Right cardiac atrium (tissue), 5 donors: ENCODE measurements at regions not wholly inside any gene's neighbourhood (a gene's known extent, or its start where the extent isn't known, plus 50 kb on each side); places are given as distances from the start of the nearest gene placed in this dataset.

Experiments used
- ATAC-seq, 2 donors: fragments of 200-7000 bp; cut with Tn5 transposase; one replicate each; pipeline versions ENCODE4 v1.8.0 to v1.9.1; 2020; ENCODE audit warnings: moderate library complexity in 2 of 2, mild to moderate bottlenecking in 1 of 2
- DNase-seq, 3 donors: peaks; one replicate each; pipeline ENCODE4 v3.0.0-alpha.2; 2020
- H3K27ac ChIP-seq: one replicate; pipeline ENCODE4 v1.5.1; 2013; ENCODE audit warnings: mild to moderate bottlenecking, low read length, control low read depth, moderate library complexity
- H3K27me3 ChIP-seq: one replicate; pipeline ENCODE4 v1.6.1; 2013; ENCODE audit not compliant: control insufficient read depth, insufficient read depth
- H3K4me1 ChIP-seq: one replicate; pipeline ENCODE4 v1.6.1; 2013; ENCODE audit warnings: low read length; ENCODE audit not compliant: control insufficient read depth, insufficient read depth
- H3K4me3 ChIP-seq: one replicate; pipeline ENCODE4 v1.5.1; 2013; ENCODE audit warnings: low read length, control low read depth
- H3K9me3 ChIP-seq: one replicate; pipeline ENCODE4 v1.6.1; 2013; ENCODE audit warnings: low read length; ENCODE audit not compliant: control insufficient read depth
- WGBS: extraction: QIAGEN DNeasy Blood & Tissue Kit; methylation state at CpG from one replicate; pipeline ENCODE4 v1.1.7; 2013; 5-methylcytosine and 5-hydroxymethylcytosine counted together
- intact Hi-C, 4 donors: fragments of 100-400 bp; cut with DNase I; formaldehyde crosslinking; loops; one replicate each; pipeline versions ENCODE4 v1.11.0 to v1.14.0; 2022 to 2023
- donor health status: healthy with polysubstance abuse.
- donor health status: DM: no; HTN: yes; CAD: no.
- donor health status: DM: no; HTN: no; CAD: no.
- donor health status: DM: no; HTN: yes; CAD: no; lungs with severe emphysema.
- donor health status: DM: yes; HTN: yes; CAD: no.

DNA sequence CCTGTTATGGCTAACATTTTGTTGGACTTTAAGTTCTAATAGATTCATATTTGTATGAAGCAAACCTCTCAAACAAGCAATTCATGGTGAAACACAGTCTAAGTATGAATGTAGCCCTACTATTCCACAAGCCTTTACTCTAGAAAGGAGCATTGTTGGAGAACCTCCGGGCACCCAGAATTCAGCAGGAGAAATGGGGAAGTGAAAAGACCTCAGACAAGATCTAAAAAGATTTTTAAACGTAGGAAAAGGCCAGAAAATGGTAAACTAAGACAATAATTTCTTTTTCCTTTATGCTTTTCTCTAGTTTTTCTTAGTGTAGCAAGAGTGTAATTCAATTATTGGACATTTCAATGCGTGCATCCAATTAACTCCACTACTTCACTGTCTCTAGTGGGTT lies 426.4 kb downstream of the INSC start:
- no peak for ATAC-seq
- Histone ChIP-seq H3K27ac (no peak overlapping the region), H3K27me3 (no peaks in the 10 kb centered on the region), H3K4me1 (no peaks in the 10 kb centered on the region), H3K9me3 (no peaks in the 10 kb centered on the region), H3K4me3 (no peak overlapping the region)
- 76% methylated on average over 3 of the region's 3 CpGs for WGBS
- intact Hi-C loops, result no loop called here
- DNase-seq, result no peak

DNA sequence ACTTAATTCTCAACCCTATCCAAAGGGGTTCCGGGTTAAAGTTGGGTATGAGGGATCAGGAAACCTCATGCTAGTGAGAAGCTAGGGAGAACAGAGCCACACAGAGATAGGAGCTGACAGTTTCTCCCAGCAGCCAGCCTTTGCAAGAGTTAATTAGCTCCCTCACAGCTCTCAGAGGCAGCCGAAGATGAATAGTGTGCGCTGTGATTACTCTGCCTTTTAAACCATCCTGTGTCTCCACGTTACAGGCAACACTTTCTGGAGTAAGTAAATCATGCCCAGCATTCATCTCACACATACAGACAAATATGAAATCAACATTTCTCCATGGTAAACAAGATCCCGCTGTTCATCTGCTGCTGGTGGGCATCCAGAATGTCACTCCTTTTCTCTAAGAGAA lies 429.6 kb downstream of the INSC start:
- H3K4me3 ChIP-seq, result no peak overlapping the region
- H3K27ac ChIP-seq, result no peak overlapping the region
- no peak for DNase-seq
- no peaks in the 10 kb centered on the region for H3K4me1 ChIP-seq
- H3K27me3 ChIP-seq, result no peaks in the 10 kb centered on the region
- no peaks in the 10 kb centered on the region for H3K9me3 ChIP-seq
- intact Hi-C loops, result no loop called here
- WGBS, result 76% methylated on average over 5 of the region's 5 CpGs
- ATAC-seq, result no peak

- no peak for ATAC-seq
- 95% methylated on average over 3 of the region's 3 CpGs for WGBS
- no peaks in the 10 kb centered on the region for H3K27me3 ChIP-seq
- H3K4me3 ChIP-seq, result no peak overlapping the region
- no peak overlapping the region for H3K27ac ChIP-seq
- intact Hi-C loops, result no loop called here
- H3K4me1 ChIP-seq, result peaks cover 1% of the 10 kb centered on the region
- H3K9me3 ChIP-seq, result no peaks in the 10 kb centered on the region
- no peak for DNase-seq
These were observed 433.0 kb downstream of the INSC start for GRCh38 chr11:15547685-15548084.

GRCh38 chr11:15551901-15552851 lies 437.5 kb downstream of the INSC start:
- no peak overlapping the region for H3K4me3 ChIP-seq
- WGBS, result 62% methylated on average over 4 of the region's 4 CpGs
- ATAC-seq (no peak), DNase-seq (no peak)
- no peaks in the 10 kb centered on the region for H3K27me3 ChIP-seq
- peaks cover 1% of the 10 kb centered on the region for H3K4me1 ChIP-seq
- intact Hi-C loops, result no loop called here
- no peak overlapping the region for H3K27ac ChIP-seq
- H3K9me3 ChIP-seq, result no peaks in the 10 kb centered on the region

DNA sequence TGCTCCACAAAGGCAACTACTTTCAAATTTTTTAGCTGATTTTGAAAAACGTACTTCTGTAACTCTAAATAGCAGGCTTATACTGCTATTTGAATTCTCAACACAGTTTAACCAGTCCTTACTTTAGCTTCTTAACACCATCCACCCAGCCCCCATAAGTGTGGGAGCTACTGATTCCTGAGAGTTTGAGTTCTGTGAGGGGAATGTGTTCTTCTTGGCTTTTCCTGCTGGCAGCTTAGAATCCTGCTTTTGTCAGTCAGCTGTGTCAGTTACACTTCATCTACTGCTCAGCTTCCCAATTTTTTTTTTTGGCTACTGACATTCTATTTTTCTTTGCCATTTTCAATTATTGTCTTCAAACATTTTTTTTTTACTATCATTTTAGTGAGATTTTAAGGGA lies 440.4 kb downstream of the INSC start:
- intact Hi-C loops, result no loop called here

GRCh38 chr11:15557457-15558230 lies 442.9 kb downstream of the INSC start:
- Histone ChIP-seq H3K4me3 (no peak overlapping the region), H3K27me3 (no peaks in the 10 kb centered on the region), H3K27ac (no peak overlapping the region), H3K4me1 (no peaks in the 10 kb centered on the region), H3K9me3 (no peaks in the 10 kb centered on the region)
- intact Hi-C loops, result no loop called here
- WGBS, result 73% methylated on average over 2 of the region's 2 CpGs
- DNase-seq (no peak), ATAC-seq (no peak)

More for the DNA sequence above, 440.4 kb downstream of the INSC start:
- WGBS, result 39% methylated on average over 1 of the region's 1 CpG
- no peak for ATAC-seq
- Histone ChIP-seq H3K4me3 (no peak overlapping the region), H3K27ac (no peak overlapping the region), H3K27me3 (no peaks in the 10 kb centered on the region), H3K9me3 (no peaks in the 10 kb centered on the region), H3K4me1 (peaks cover 1% of the 10 kb centered on the region)
- no peak for DNase-seq

GRCh38 chr11:15558513-15559181 lies 443.9 kb downstream of the INSC start:
- ATAC-seq, result no peak
- intact Hi-C loops, result no loop called here

GRCh38 chr11:15560689-15561467 lies 446.2 kb downstream of the INSC start:
- no peaks in the 10 kb centered on the region for H3K9me3 ChIP-seq
- H3K4me3 ChIP-seq, result no peak overlapping the region
- H3K27ac ChIP-seq, result no peak overlapping the region
- H3K4me1 ChIP-seq, result no peaks in the 10 kb centered on the region
- no peak for ATAC-seq
- peak in 1 of 3 donors; percentile 53 for DNase-seq
- WGBS, result 96% methylated on average over 52 of the region's 52 CpGs
- intact Hi-C loops, result no loop called here
- H3K27me3 ChIP-seq, result no peaks in the 10 kb centered on the region

More at GRCh38 chr11:15558513-15559181, 443.9 kb downstream of the INSC start:
- DNase-seq, result no peak
- WGBS, result 58% methylated on average over 2 of the region's 2 CpGs
- no peaks in the 10 kb centered on the region for H3K4me1 ChIP-seq
- no peak overlapping the region for H3K4me3 ChIP-seq
- no peaks in the 10 kb centered on the region for H3K27me3 ChIP-seq
- no peak overlapping the region for H3K27ac ChIP-seq
- H3K9me3 ChIP-seq, result no peaks in the 10 kb centered on the region

DNA sequence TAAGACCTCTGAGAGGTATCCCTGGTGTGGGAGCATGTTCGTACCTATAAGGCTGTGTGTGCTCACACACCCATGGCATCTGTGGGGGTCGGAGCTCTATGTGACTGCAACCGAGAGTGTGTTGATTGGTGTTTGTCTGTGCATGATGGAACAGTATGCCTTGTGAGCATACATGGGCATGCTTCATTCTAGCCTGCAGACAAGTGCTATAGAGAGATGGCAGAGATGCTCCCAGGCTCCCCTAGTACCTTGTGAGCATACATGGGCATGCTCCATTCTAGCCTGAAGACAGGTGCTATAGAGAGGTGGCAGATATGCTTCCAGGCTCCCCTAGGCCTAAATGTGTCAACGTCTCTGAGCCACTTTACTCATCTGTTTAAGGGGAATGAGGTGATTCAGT lies 447.5 kb downstream of the INSC start:
- intact Hi-C loops, result no loop called here

DNA sequence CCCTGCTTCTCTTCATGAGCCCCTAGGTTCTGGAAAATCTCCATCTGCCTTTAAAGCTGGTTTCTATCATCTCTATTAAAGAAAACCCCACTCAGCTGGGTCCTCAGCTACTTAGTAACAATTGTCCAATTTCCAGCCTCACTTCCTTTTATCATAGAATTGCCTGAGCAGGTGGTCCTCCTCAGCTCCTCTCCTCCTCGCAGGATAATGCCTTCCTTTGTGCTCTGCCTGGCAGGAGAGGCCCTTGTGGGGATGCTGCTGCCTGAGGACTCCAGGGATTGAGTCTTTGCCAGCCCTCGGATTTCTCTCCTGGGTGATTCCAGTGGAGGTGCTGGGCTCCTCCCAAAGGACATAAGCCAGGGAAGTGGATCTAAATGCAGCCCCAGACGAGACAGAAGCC lies 448.3 kb downstream of the INSC start:
- ATAC-seq, result no peak
- no peaks in the 10 kb centered on the region for H3K9me3 ChIP-seq
- no peak overlapping the region for H3K27ac ChIP-seq

More for the DNA sequence above, 447.5 kb downstream of the INSC start:
- Histone ChIP-seq H3K9me3 (no peaks in the 10 kb centered on the region), H3K27me3 (no peaks in the 10 kb centered on the region), H3K4me3 (no peak overlapping the region), H3K4me1 (no peaks in the 10 kb centered on the region), H3K27ac (no peak overlapping the region)
- ATAC-seq (no peak), DNase-seq (no peak)
- WGBS, result 93% methylated on average over 4 of the region's 4 CpGs

More for the DNA sequence above, 448.3 kb downstream of the INSC start:
- 56% methylated on average over 3 of the region's 3 CpGs for WGBS
- intact Hi-C loops, result no loop called here
- DNase-seq, result no peak
- no peaks in the 10 kb centered on the region for H3K4me1 ChIP-seq
- H3K4me3 ChIP-seq, result no peak overlapping the region
- H3K27me3 ChIP-seq, result no peaks in the 10 kb centered on the region
